NCI-H446 (cell line): ENCODE measurements at regions not wholly inside any gene's neighbourhood (a gene's known extent, or its start where the extent isn't known, plus 50 kb on each side); places are given as distances from the start of the nearest gene placed in this dataset.
A peak's percentile ranks its signal among the peaks of the same experiment; 100 is the strongest.

Source experiments
- DNase-seq, 2 experiments: peaks; one replicate each; lab custom pipeline; 2025; lab: John Stamatoyannopoulos, UW

DNA sequence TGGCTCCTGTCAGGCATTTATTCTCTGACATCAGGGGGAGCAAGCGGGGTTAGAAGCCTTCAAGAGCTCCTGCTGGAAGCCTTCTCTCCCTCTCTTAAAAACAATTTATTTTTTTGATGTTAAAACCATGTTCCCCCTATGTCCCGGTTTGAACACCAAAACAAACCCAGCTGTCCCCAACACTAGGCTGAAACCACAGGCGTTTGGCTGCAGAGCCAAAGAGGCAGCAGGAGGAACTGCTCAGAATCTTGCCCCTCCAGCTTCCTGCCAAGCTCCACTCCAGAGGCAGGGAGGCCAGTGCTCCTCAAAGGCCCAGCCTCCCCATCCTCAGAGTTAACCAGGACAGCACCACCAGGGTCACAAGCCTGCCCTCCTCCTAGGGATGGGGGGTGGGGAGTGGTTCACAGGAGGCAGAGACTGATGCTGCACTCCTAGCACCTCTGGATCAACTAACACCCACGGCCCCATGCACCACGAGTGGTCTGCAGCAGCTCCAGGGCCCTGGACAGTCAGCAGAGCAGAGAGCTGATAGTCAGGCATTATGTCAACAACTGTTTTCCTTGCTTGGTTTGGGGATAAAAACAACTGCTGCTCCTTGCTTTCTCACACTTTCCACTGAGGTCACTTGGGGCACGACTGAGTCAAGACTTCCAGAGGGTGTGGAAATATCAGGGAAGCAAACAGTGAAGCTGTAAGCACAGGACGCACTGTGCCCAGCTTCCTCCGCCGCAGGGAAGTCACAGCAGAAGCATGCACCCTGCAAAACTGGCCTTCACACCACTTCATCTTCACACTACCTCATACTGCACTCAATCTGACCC is 96.5 kb upstream of the ADRA1B start:
- no peak for DNase-seq

DNA sequence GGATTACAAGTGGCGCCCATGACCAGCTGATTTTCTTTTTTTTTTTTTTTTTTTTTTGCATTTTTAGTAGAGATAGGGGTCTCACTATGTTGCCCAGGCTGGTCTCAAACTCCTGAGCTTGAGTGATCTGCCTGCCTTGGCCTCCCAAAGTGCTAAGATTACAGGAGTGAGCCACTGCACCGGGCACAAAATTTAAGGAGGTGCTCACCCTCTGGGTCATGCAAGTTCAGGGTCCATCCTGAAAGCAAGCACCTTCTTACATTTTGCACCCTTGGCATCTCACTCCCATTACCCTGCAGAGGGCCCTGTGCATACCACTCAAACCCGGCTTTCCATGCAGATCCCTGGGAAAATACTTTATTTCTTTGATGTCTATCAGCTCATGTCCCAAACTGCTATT is 95.6 kb upstream of the ADRA1B start:
- no peak for DNase-seq

DNA sequence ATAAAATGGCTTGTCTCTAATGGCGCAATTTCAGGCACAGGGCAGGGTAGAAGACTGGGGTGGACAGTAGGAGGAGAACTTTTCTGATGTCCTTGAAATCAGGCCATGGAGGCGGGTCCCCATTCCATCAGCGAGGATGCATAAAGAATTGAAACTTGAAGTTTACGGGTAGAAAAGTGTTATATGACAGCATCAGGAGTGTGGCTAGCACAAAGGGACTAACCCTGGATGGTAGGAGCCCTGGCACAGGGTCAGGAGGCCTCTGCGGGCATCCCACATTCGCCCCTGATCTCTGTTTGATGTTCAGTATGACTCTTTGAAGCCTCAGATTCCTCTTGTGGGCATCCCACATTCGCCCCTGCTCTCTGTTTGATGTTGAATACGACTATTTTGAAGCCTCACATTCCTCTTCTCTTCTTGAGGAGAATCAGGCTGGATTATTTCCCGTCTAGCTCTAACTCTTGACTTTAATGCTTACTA is 94.8 kb upstream of the ADRA1B start:
- no peak for DNase-seq

DNA sequence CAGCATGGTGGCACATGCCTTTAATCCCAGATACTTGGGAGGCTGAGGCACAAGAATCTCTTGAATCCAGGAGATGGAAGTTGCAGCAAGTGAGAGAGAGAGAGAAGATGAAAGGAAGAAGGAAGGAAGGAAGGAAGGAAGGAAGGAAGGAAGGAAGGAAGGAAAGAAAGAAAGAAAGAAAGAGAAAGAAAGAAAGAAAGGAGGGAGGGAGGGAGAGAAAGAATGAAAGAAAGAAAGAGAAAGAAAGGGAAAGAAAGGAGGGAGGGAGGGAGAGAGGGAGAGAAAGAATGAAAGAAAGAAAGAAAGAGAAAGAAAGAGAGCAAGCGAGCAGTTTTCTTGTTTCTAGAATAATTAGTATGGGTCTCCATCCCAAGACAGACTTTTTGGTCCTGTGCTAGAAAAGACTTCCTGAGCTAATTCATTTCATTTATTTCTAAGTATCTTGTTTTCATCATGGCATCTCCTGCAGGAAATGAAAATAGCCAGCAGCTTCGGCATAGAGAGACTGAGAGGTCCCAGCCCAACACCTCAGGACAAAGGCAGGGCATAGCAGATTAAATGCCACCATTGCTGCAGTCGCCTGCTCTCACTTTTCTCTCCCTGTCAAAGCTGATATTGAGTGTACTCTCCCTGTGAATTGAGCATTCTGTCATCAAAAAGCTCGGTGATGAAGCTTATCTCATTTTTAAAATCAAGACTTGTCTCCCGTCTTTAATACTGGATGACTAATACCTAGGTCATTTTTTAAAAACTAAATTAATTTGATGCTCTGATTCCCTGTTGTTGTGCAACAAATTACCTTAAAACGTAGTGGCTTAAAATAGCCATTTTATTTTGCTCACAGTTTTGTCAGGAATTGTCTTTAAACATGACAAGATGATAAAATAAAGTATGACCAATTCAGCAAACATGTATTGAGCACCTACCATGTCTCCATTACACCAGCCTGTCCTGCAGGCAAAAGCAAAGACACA is 91.8 kb upstream of the ADRA1B start:
- no peak for DNase-seq

DNA sequence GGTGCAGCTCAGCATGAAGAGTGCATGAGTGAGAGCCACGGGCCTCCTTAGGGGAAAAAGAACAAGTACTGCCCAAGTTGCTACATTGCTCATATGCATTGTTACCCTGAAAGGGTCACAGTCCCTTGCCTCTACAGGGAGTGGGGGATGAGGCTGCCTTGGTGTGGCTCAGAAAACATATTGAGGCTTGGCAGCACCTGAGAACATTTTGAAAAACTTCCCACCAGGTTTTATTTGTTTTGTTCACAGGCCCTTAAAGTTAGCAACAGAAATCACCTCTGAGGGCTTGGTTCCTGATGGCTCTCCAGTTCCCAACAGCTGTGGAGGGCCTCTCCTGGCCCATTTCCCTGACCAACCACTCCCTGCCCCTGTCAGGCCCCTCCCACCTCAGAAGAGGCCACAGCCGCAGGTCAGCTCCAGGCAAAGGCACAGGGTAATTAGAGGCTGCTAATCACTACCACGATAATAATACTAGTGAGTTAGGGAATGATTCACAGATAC is 90.7 kb upstream of the ADRA1B start:
- peak in 1 of 2 experiments; percentile 7 for DNase-seq

DNA sequence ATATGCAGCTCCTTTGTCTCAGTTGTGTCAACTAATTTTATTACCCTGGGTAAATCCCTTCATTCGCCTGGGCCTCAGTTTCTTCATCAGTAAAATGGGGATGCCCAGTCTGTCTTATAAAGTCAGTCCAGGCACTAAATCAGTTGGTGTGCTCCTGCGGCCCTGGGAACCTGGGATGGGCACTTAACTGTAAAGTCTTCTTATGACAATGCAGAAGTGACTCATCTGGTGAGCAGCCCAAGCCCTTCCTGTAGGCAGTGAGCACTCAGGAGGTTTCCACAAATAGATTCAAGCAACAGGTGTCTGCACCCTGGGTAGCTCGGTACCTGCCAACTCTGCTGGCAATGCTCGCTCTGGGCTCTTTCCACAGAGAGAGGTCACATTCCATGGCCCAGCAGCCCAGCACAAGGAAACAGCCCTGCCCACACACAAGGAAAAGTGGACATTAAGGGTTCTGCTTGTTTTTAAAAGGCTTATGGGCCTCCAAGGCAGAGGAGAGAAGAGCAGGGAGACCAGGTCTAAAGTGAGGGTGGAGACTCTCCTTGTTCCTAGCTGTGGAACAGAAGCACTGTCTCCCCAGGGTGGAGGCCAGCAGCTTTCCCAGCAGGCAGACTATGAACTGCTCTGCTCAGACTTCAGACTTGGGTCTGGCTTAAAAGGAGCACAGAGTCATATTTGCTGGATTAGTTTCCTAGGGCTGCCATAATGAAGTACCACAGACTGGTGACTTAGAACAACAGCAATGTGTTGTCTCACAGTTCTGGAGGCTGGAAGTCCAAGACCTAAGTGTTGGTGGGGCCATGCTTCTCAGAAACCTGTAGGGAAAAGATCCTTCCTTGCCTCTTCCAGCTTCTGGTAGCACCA is 89.7 kb upstream of the ADRA1B start:
- DNase-seq: peak in 1 of 2 experiments; percentile 66

DNA sequence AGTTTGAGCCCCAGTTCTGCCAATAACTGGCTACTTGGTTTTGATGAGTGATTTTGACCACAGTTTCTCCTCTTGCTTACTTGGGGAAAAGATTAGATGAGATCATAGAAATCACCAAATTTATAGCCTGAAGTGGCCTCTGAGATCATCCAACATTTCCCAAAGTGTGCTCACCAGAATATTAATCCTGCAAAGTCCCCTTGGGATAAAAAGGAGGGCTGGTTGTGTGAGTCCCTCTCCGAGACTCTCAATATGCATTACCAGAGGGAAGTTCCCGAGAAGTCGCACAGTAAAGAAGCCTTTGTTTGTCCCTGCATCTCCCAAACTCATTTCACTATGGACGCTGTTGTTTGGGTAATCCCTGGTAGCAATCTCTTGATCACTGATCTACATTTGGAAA is 88.4 kb upstream of the ADRA1B start:
- no peak for DNase-seq

DNA sequence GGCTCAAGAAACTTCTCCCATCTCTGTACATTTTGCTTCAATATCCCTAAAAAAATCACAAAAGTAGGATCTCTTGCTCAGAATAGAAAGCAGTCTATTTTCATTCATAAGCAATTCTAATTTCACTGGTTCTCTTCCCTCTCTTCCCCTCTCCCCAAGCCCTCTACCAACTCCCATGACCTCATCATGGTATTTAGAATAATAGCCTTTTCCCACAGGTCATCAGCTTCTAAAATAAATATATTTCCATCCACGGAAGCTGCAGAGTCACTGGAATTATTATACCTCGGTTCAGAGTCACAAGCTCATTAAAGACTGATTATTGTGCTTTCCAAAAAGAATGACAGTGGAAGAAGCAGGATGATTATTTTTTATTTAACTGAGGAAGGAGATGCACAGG is 84.2 kb upstream of the ADRA1B start:
- DNase-seq: no peak

DNA sequence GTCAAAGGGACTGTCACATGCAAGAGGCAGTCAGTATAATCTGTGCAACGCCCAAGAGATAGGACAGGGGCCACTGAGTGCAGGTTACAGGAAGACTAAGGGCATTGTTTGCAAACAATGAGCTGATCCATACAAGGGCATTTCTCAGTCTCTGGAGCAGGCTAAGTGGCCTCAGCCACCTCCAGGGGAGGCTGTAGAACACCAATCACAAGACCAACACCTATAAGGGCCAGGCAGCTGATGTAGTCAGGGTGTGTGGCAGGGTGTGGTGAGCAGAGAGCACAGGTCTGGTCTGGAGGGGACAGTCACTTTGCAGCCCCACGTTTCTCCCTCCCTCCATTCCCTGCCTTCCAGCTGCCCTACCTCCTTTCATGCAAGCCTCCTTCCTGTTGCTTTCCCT is 83.2 kb upstream of the ADRA1B start:
- DNase-seq: no peak

DNA sequence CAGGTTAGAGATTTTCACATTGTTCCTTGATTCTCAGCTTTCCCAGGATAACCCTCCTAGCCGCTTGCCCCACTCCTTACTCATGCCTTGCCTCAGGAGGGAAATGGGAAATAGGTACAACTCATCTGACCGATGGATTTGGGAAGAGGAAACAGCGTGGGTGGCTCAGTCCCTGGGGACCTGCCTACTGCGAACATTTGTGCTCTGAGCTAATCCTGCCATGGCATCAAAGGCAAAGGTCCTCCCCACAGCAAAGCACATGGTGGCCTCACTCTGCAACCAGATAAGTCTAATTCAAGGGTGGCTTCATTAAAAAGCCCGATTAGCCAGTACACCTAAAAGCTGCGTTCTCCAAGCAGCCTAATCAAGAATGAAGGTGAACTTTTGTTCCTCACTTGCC is 82.4 kb upstream of the ADRA1B start:
- no peak for DNase-seq

DNA sequence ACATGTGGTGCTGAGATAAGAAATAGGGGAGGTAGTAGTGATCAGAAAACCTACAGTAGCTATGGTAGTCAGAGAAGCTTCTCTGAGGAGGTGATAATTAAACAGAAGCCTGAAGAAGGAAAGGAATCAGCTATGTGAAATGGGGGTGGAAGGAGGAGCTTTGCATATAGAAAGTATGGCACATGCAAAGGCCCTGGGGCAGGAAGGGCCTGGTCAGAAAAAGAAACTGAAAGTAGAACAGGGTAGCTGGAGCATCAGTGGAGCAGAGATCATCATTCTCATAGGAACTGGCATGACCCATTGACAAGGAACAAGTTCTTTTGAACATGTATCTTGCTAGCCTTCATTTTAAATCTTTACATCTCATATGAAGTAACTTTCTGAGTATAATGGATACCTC is 80.7 kb upstream of the ADRA1B start:
- DNase-seq: no peak

DNA sequence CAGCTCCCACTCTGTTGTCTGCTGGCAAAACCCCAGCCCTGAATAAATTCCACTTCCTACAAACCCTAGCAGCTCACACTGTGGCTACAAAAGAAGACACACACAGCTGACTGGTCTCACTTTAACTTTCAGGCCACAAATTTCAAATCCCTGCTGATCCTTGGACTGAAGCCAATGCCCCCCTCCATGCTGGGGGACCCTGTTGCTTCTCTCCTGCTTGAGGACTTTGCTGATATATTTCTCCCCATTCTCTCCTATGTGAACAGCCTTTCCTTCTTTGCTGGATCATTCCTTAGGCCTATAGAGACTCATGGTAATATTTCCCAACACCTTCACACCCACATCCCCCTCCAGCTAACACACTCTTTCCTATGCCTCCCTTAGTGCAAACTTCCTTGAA is 79.6 kb upstream of the ADRA1B start:
- DNase-seq: no peak

DNA sequence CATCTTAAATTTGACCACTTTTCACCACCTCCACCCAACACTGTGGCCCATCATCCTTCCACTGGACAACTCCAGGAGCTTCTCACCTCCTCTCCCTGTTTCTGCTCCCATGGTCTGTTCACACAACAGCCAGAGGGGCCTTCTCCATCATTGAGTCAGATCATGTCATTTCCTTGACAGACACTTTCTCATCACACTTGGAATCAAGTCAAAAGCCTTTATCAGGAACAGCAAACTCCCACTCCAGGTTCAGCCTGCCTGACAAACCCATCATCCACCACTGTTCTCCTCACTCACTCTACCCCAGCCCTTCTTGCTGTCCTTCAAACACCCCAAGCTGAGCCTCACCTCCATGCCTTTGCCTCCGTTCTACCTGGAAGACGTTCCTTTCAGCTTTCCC is 78.4 kb upstream of the ADRA1B start:
- no peak for DNase-seq

DNA sequence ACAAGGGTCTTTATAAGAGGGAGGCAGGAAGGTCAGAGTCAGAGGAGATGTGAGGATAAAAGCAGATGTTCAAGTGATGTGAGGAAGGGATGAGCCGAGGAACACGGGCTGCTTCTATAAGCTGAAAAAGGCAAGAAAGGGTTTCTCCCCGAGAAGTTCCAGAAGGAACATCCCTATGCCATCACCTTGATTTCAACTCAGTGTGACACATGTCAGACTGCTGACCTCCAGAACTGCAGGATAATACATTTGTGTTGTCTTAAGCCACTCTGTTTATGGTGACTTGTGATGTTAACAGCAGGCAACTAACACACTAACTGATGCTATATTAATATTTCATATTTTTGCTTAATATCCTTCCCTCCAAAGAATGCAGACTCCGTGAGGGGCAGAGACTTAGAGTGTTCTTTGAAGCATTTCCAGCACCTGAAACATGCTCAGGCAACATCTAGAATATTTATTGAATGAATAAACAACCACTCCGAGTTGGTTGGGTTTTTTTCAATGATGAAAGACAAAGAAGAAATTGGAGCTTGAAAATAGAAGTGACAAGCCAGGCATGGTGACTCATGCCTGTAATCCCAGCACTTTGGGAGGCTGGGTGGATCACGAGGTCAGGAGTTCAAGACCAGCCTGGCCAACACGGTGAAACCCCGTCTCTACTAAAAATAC is 77.6 kb upstream of the ADRA1B start:
- DNase-seq: no peak

DNA sequence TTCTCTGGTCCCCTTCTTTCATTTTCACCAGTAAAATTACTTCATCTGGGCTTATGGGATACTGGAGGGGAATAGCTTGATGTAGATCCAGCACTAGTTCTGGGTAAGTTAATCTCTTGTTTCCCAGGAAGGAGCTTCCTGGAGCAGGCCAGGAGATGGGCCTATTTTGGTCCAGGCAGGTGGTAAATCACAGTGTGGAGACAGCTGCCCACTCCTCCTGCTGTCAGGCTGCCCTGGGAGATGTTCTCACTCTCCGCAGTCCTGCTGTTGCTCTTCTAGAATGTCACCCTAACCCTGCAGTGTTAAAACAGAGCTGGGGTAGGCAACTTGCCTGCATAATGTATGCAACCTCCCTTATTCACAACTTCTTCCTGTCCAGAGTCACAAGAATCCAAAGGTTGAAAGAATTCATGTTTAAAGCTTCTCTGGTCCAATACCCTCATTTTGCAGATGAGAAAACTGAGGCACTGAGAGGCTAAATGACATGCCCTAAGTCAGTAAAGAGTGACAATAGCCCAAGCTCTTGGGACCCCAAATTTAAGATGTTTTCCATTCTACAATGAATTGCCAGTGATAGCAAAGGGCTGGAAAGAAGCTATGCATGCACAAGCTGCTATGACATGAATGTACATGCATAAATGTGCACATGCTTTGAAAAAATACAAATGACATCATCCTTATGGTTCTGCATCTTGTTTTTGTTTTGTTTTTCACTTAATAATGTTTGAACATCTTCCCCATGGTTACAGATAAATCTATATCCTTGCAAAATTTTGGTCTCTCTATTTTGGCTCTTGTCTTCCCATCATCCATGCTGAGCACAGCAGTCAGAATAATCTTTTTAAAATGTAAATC is 71.8 kb upstream of the ADRA1B start:
- no peak for DNase-seq

DNA sequence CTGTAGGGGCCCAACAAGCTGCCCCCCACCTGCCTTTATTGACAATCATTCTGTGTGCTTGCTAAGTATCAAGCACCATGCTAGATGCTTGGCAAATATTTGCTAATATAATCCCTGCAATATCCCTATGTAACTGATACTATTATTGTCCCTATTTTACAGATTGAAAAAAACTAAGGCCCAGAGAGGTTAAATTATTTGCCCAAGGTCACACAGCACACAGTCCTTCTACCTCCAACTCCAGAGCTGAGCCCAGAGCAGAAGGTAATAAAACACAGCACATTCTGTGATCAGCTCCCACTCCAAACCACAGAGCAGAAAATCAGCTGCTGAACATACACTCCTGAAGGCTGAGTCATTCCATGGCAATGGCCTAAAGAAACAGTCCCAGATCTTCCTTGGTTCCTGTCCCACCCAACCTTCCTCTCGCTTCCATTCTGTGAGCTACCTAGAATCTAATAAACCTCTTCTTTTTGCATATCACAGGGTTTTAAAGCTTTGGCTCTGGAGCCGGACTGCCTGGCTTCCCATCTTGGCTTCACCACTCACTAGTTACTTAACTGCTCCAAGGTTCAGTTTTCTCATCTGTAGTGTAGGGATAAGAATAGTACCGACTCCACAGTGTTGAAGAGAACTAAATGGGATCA is 66.7 kb upstream of the ADRA1B start:
- DNase-seq: no peak

DNA sequence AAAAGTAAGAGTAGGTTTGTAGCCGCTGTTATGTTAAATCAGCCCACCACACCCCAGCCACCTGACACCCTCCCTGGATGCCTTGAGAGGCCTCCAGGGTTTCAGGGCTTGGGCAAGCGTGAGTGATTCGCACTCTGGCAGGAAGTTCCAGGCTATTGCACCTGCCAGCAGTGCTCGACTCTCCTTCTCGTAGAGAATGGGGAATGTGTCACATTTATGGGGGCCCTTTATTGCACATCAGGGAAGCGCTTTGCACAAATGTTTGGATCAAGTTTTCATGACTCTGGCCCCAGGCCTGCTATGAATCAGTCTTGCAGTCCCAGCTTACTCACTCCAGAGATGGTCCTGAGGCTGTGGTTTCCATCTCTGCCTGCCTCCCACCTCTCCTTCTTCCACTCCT is 66.1 kb upstream of the ADRA1B start:
- DNase-seq: peak in 1 of 2 experiments; percentile 34

DNA sequence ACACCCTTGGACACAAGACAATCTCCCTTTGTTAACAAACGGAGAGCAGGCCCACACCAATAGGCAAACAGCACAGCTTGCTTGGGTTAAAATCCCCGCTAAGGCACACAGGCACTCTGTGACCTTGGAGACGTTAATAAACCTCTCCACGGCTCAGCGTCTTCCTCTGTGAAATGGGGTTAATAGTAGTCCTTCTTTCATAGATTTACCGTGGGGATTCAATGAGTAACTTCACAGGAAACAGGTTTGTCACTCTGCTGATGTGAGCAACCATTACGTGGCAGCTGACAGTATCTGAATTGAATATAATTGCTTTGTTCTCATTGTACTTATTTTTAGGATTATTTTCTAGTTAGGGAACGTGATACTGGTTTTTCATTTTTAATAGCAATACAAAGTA is 65.2 kb upstream of the ADRA1B start:
- no peak for DNase-seq

DNA sequence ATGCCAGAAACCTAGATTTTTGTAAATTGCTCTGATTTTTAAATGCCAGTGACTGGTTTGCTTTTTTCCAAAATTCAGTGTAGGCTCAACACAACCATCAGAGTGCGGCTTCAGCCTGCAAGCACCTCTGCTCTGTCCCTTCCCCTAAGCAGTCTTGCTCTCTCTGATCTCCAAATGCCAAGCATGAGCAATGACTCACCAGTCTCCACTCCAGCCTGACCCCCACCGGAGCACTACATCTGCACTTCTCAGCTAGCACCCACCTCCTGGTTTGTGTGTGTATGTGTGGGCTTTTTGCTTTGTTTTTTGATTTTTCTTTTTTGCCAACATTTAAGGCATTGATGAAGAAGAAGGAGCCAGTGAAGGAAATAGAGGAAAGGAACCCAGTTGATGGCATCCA is 61.4 kb upstream of the ADRA1B start:
- DNase-seq: peak in 1 of 2 experiments; percentile 6
